A204.1 (cell line): ENCODE measurements at regions not wholly inside any gene's neighbourhood (a gene's known extent, or its start where the extent isn't known, plus 50 kb on each side); places are given as distances from the start of the nearest gene placed in this dataset.
"Not testable (repeated sequence)": the region's sequence is repeated elsewhere in the genome, so short reads cannot be mapped to it uniquely, and the experiment has no call there.

ENCODE experiments used
- FAIRE-seq: peaks from 2 replicates; lab custom pipeline; 2012; peaks lifted over from hg19 to GRCh38; lab: Jason Lieb, UNC

- no peak for FAIRE-seq
Observed at GRCh38 chr1:189103956-189104355, 1373.7 kb downstream of the BRINP3 start.

- FAIRE-seq: no peak
Observed at GRCh38 chr1:189117072-189117770, 1360.4 kb downstream of the BRINP3 start.

GRCh38 chr1:189121941-189122340, 1355.7 kb downstream of the BRINP3 start:
- no peak for FAIRE-seq

- FAIRE-seq: no peak
Observed at GRCh38 chr1:189125694-189126093, 1352.0 kb downstream of the BRINP3 start.

GRCh38 chr1:189131576-189131975, 1346.1 kb downstream of the BRINP3 start:
- FAIRE-seq: no peak

- not testable (repeated sequence) for FAIRE-seq
Observed at GRCh38 chr1:189139748-189140147, 1337.9 kb downstream of the BRINP3 start.

GRCh38 chr1:189141056-189141455, 1336.6 kb downstream of the BRINP3 start:
- no peak for FAIRE-seq

GRCh38 chr1:189149547-189150375, 1327.9 kb downstream of the BRINP3 start:
- no peak for FAIRE-seq

- no peak for FAIRE-seq
Observed at GRCh38 chr1:189150624-189151023, 1327.0 kb downstream of the BRINP3 start.

GRCh38 chr1:189151361-189151760, 1326.3 kb downstream of the BRINP3 start:
- FAIRE-seq: no peak

GRCh38 chr1:189152685-189153084, 1325.0 kb downstream of the BRINP3 start:
- no peak for FAIRE-seq

- no peak for FAIRE-seq
Observed at GRCh38 chr1:189158155-189158554, 1319.5 kb downstream of the BRINP3 start.

- FAIRE-seq: no peak
Observed at GRCh38 chr1:189175889-189176288, 1301.8 kb downstream of the BRINP3 start.

- no peak for FAIRE-seq
Observed at GRCh38 chr1:189180057-189180456, 1297.6 kb downstream of the BRINP3 start.

GRCh38 chr1:189185097-189185496, 1292.6 kb downstream of the BRINP3 start:
- no peak for FAIRE-seq

GRCh38 chr1:189192741-189193520, 1284.7 kb downstream of the BRINP3 start:
- FAIRE-seq: no peak

GRCh38 chr1:189205863-189206262, 1271.8 kb downstream of the BRINP3 start:
- no peak for FAIRE-seq

GRCh38 chr1:189206617-189207016, 1271.0 kb downstream of the BRINP3 start:
- no peak for FAIRE-seq

GRCh38 chr1:189211742-189212141, 1265.9 kb downstream of the BRINP3 start:
- no peak for FAIRE-seq

- no peak for FAIRE-seq
Observed at GRCh38 chr1:189212606-189213005, 1265.1 kb downstream of the BRINP3 start.

GRCh38 chr1:189216886-189217285, 1260.8 kb downstream of the BRINP3 start:
- FAIRE-seq: no peak

GRCh38 chr1:189217646-189218045, 1260.0 kb downstream of the BRINP3 start:
- FAIRE-seq: no peak

- no peak for FAIRE-seq
Observed at GRCh38 chr1:189220750-189221149, 1256.9 kb downstream of the BRINP3 start.
